GM10248 (cell line): ENCODE measurements at regions not wholly inside any gene's neighbourhood (a gene's known extent, or its start where the extent isn't known, plus 50 kb on each side); places are given as distances from the start of the nearest gene placed in this dataset.

Experiments used
- CTCF ChIA-PET: fragments of 300-600 bp; sonication (Branson Sonifier 250); formaldehyde crosslinking; extraction: SDS; loops from one replicate; lab custom pipeline; 2021; ENCODE audit warnings: antibody characterized with exemption; lab: Yijun Ruan, JAX
- POLR2A ChIA-PET: fragments of 350-650 bp; sonication (Branson Sonifier 250); formaldehyde crosslinking; extraction: SDS; loops from one replicate; lab custom pipeline; 2020; ENCODE audit warnings: antibody characterized with exemption; lab: Yijun Ruan, JAX
- DNase-seq: peaks from one replicate; pipeline ENCODE4 v3.0.0; 2012; ENCODE audit errors: extremely low spot score
- TF ChIP-seq, protein P1 (sequence below): IDR thresholded peaks from 2 replicates; pipeline ENCODE4 v1.5.1; 2012; ENCODE audit warnings: mild to moderate bottlenecking, low read depth; ENCODE audit errors: extremely low read depth, missing control alignments, control extremely low read depth

- POLR2A ChIA-PET, result no interaction called here
- no peak for DNase-seq
- TF ChIP-seq, protein P1, sequence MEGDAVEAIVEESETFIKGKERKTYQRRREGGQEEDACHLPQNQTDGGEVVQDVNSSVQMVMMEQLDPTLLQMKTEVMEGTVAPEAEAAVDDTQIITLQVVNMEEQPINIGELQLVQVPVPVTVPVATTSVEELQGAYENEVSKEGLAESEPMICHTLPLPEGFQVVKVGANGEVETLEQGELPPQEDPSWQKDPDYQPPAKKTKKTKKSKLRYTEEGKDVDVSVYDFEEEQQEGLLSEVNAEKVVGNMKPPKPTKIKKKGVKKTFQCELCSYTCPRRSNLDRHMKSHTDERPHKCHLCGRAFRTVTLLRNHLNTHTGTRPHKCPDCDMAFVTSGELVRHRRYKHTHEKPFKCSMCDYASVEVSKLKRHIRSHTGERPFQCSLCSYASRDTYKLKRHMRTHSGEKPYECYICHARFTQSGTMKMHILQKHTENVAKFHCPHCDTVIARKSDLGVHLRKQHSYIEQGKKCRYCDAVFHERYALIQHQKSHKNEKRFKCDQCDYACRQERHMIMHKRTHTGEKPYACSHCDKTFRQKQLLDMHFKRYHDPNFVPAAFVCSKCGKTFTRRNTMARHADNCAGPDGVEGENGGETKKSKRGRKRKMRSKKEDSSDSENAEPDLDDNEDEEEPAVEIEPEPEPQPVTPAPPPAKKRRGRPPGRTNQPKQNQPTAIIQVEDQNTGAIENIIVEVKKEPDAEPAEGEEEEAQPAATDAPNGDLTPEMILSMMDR, result no peak
- CTCF ChIA-PET, result no interaction called here
These were observed 199.4 kb upstream of the FOXN3 start for GRCh38 chr14:89616425-89616824.

DNA sequence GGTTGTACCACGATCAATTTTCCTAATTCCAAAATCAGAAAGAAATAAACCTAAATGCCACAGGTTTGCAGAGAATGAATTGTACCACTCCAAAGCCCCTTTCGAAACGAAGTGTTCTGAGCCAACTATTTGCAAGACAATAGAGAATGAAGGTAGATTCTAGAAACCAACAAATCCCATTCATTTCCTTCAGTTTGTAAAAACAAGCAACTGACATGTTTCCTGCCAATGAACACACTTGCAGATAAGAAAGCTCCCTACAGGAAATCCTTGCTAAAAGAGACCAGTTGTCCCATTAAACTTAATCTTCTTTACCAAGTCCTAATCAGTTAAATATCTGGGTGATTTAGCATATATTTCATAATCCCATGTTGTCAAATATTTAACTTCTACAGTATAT, 198.4 kb upstream of the FOXN3 start:
- CTCF ChIA-PET, result interaction anchor here (1.3 to 1.4 kb wide), 2 partner anchors 9 to 22 kb away, joined by 3 to 6 read pairs; no protein-coding TSS in a partner anchor
- DNase-seq, result no peak
- POLR2A ChIA-PET, result no interaction called here
- TF ChIP-seq, protein P1, result no peak

- TF ChIP-seq, protein P1, result no peak
- ChIA-PET CTCF (interaction anchor here (1.4 kb wide), 1 partner anchor 20 kb away, joined by 3 read pairs; no protein-coding TSS in a partner anchor), POLR2A (no interaction called here)
- no peak for DNase-seq
These were observed 197.1 kb upstream of the FOXN3 start for GRCh38 chr14:89614009-89614691.

DNA sequence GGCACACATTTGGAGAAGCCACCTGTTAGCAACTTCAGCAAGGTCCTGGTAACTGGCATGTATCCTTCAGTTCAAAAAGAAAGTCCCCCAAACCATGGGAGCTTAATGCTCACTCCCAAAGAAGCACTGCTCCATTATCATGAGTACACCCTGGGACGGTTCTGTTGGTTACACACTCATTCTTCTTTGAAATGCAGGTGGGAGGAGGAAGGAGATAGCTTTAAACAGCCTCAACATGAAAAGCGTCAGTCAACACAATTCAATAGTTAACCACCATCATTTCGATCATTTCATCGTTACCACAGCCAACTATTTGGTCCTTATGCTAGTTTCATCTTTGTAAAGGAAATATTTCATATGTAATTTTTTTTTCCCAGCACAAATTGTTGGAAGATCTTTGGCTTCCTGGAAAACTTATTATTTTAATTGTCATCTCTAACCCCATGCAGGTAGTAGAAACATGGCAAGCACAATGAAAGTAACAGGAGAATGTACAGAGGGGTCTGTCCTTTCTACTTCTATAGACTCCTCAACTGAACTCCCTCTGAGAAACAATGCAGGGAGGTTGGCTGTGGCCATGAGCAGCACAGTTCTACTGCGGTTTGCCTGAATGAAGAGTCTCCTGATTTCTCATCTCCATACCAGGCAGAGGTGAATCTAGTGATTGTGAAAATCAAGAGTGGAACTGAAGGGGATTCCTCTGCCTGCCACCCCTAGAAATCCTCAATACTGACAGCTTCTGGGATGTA, 196.4 kb upstream of the FOXN3 start:
- CTCF ChIA-PET, result no interaction called here
- POLR2A ChIA-PET, result no interaction called here

GRCh38 chr14:89609500-89610100, 192.6 kb upstream of the FOXN3 start:
- TF ChIP-seq, protein P1, result no peak
- DNase-seq, result no peak
- ChIA-PET CTCF (interaction anchor here (0.7 to 1.1 kb wide), 2 partner anchors 116 to 569 kb away, joined by 3 read pairs; no protein-coding TSS in a partner anchor), POLR2A (no interaction called here)

More for the DNA sequence above, 196.4 kb upstream of the FOXN3 start:
- no peak for DNase-seq
- TF ChIP-seq, protein P1, result no peak

- POLR2A ChIA-PET, result no interaction called here
- CTCF ChIA-PET, result interaction anchor here (1.0 to 1.9 kb wide), 2 partner anchors 8 to 17 kb away, joined by 3 to 6 read pairs; no protein-coding TSS in a partner anchor
These were observed 190.4 kb upstream of the FOXN3 start for GRCh38 chr14:89607453-89607852.

More at GRCh38 chr14:89607453-89607852, 190.4 kb upstream of the FOXN3 start:
- DNase-seq, result no peak
- TF ChIP-seq, protein P1, result no peak
